GM12878 (cell line): ENCODE measurements at regions not wholly inside any gene's neighbourhood (a gene's known extent, or its start where the extent isn't known, plus 50 kb on each side); places are given as distances from the start of the nearest gene placed in this dataset.

Source experiments
- ATAC-seq: fragments of 200-7000 bp; cut with Tn5 transposase; 3 replicates; pipeline ENCODE4 v1.9.1; 2020; ENCODE audit warnings: mild to moderate bottlenecking, moderate library complexity
- BruUV-seq: library from RNA; stranded (reverse); fragments of 400-500 nt; replicated peaks from 2 replicates; lab custom pipeline; 2021; lab: Mats Ljungman, UMichigan
- CTCF ChIA-PET: fragments of 300-600 bp; sonication (Branson Sonifier 250); formaldehyde crosslinking; extraction: SDS; loops from one replicate; lab custom pipeline; 2021; ENCODE audit warnings: inconsistent platforms; lab: Yijun Ruan, JAX
- POLR2A ChIA-PET: fragments of 350-600 bp; formaldehyde crosslinking; extraction: SDS; loops from one replicate; lab custom pipeline; 2021; ENCODE audit warnings: inconsistent platforms; lab: Charles Lee
- RAD21 ChIA-PET: fragments of 300-600 bp; sonication (Branson Sonifier 250); formaldehyde crosslinking; loops from one replicate; lab custom pipeline; 2023; ENCODE audit warnings: antibody characterized with exemption; ENCODE audit not compliant: unreplicated experiment; lab: Charles Lee
- SMC1A ChIA-PET: fragments of 300-600 bp; sonication (Branson Sonifier 250); formaldehyde crosslinking; loops from one replicate; lab custom pipeline; 2023; ENCODE audit not compliant: unreplicated experiment, uncharacterized antibody; lab: Charles Lee
- DNase-seq: peaks from one replicate; pipeline ENCODE4 v3.0.0-alpha.2; 2011; ENCODE audit warnings: low read depth, low spot score
- FAIRE-seq: peaks from 3 replicates; lab custom pipeline; 2011; peaks lifted over from hg19 to GRCh38; lab: Jason Lieb, UNC
- H2AFZ ChIP-seq: 2 replicates; pipeline ENCODE4 v1.6.0; 2011; ENCODE audit warnings: low read depth, low read length, control low read depth; ENCODE audit not compliant: control insufficient read depth
- H3K27ac ChIP-seq: 2 replicates; pipeline ENCODE4 v1.5.1; 2011; ENCODE audit warnings: control low read depth; ENCODE audit not compliant: control insufficient read depth, insufficient read depth
- H3K27me3 ChIP-seq, 2 experiments: replicated peaks in 1 of 2; 2 replicates each; pipeline versions ENCODE4 v1.6.0 to v1.6.1; 2011; ENCODE audit warnings: low read length in 1 of 2; ENCODE audit not compliant: control insufficient read depth in 2 of 2, insufficient read depth in 2 of 2
- H3K36me3 ChIP-seq, 2 experiments: 2 replicates each; pipeline ENCODE4 v1.5.1; 2011; ENCODE audit warnings: low read length in 1 of 2; ENCODE audit not compliant: control insufficient read depth in 2 of 2, insufficient read depth in 2 of 2
- H3K4me1 ChIP-seq: 2 replicates; pipeline ENCODE4 v1.6.1; 2011; ENCODE audit warnings: mild to moderate bottlenecking, low read length, moderate library complexity, mixed read lengths; ENCODE audit not compliant: control insufficient read depth, insufficient read depth
- H3K4me2 ChIP-seq: 2 replicates; pipeline ENCODE4 v1.6.0; 2011; ENCODE audit warnings: control low read depth; ENCODE audit not compliant: control insufficient read depth, insufficient read depth
- H3K4me3 ChIP-seq: fragments of 200-600 bp; sonication (generic); 2 replicates; pipeline ENCODE4 v1.5.1; 2016
- H3K79me2 ChIP-seq: 2 replicates; pipeline ENCODE4 v1.6.0; 2011; ENCODE audit warnings: low read length; ENCODE audit not compliant: control insufficient read depth, insufficient read depth
- H3K9ac ChIP-seq: 2 replicates; pipeline ENCODE4 v1.8.0; 2011; ENCODE audit warnings: low read length, control low read depth, mixed read lengths; ENCODE audit not compliant: control insufficient read depth, insufficient read depth
- H3K9me3 ChIP-seq: replicated peaks from 3 replicates; pipeline ENCODE4 v1.5.1; 2011; ENCODE audit warnings: mild to moderate bottlenecking, low read length; ENCODE audit not compliant: control insufficient read depth, insufficient read depth
- H4K20me1 ChIP-seq: 2 replicates; pipeline ENCODE4 v1.6.0; 2011; ENCODE audit not compliant: control insufficient read depth, insufficient read depth
- CBX3 ChIP-seq: fragments of 200-600 bp; sonication (generic); IDR thresholded peaks from 2 replicates; pipeline ENCODE4 v1.6.1; 2016; ENCODE audit warnings: low read depth, borderline replicate concordance
- CEBPB ChIP-seq, 2 experiments: fragments of 150-350 bp in 1 of 2; IDR thresholded peaks; 2 replicates each; pipeline ENCODE4 v1.6.1; 2012 to 2014; ENCODE audit warnings: low read depth in 2 of 2, low read length in 2 of 2, borderline replicate concordance in 1 of 2, inconsistent platforms in 1 of 2
- GABPA ChIP-seq: IDR thresholded peaks from 2 replicates; pipeline ENCODE4 v1.6.1; 2014; ENCODE audit warnings: antibody characterized with exemption, low read depth, mild to moderate bottlenecking, inconsistent platforms
- IRF4 ChIP-seq: IDR thresholded peaks from 2 replicates; pipeline ENCODE4 v1.6.1; 2011; ENCODE audit warnings: low read depth, low read length
- MXI1 ChIP-seq: fragments of 150-350 bp; IDR thresholded peaks from 2 replicates; pipeline ENCODE4 v1.6.1; 2011; ENCODE audit warnings: low read depth, mild to moderate bottlenecking, inconsistent platforms, low read length, improper control_type of control experiment
- NR2F1 ChIP-seq: fragments of 450-650 bp; conservative IDR thresholded peaks from 2 replicates; pipeline ENCODE4 v1.6.1; 2017; ENCODE audit warnings: mild to moderate bottlenecking
- POLR2AphosphoS5 ChIP-seq: IDR thresholded peaks from 2 replicates; pipeline ENCODE4 v1.6.1; 2011; ENCODE audit warnings: mild to moderate bottlenecking, low read length, inconsistent platforms
- RCOR1 ChIP-seq: conservative IDR thresholded peaks from 2 replicates; pipeline ENCODE4 v1.6.1; 2012; ENCODE audit warnings: low read depth, low read length, improper control_type of control experiment
- RELB ChIP-seq: fragments of 450-650 bp; IDR thresholded peaks from 2 replicates; pipeline ENCODE4 v1.6.1; 2017; ENCODE audit warnings: low read depth, mild to moderate bottlenecking, moderate library complexity
- ZSCAN29 ChIP-seq: fragments of 450-650 bp; IDR thresholded peaks from 2 replicates; pipeline ENCODE4 v1.6.1; 2017; ENCODE audit warnings: mild to moderate bottlenecking, moderate library complexity
- WGBS: methylation state at CpG from one replicate; pipeline ENCODE4 v1.1.6; 2016; ENCODE audit warnings: low lambda C conversion rate; ENCODE audit not compliant: insufficient replicate concordance, insufficient coverage; ENCODE audit errors: missing lambda C conversion rate; 5-methylcytosine and 5-hydroxymethylcytosine counted together
- in situ Hi-C: fragments of 300-500 bp; cut with MboI; formaldehyde crosslinking; loops from 9 replicates; pipeline ENCODE4 v1.14.3; 2018; ENCODE audit warnings: mixed read lengths
- intact Hi-C: fragments of 100-400 bp; cut with micrococcal nuclease; formaldehyde crosslinking; loops from one replicate; pipeline ENCODE4 v1.14.2; 2022; ENCODE audit not compliant: unreplicated experiment

- no TSS peak for BruUV-seq
Observed at GRCh38 chr4:11293866-11294265, 134.8 kb downstream of the HS3ST1 start.

More at GRCh38 chr4:11293866-11294265, 134.8 kb downstream of the HS3ST1 start:
- FAIRE-seq (no peak), ATAC-seq (no peak), DNase-seq (no peak)
- no peak overlapping the region for H3K27ac ChIP-seq
- H3K4me2 ChIP-seq: no peak overlapping the region
- no peak overlapping the region for H2AFZ ChIP-seq
- H3K9ac ChIP-seq: no peak overlapping the region
- ChIA-PET POLR2A (no interaction called here), CTCF (no interaction called here), RAD21 (no interaction called here), SMC1A (no interaction called here)
- H3K4me1 ChIP-seq: no peaks in the 10 kb centered on the region
- no peaks in the 10 kb centered on the region; the same call in 2 of the 3 replicates for H3K9me3 ChIP-seq
- 0% methylated on average over 1 of the region's 1 CpG for WGBS
- TF ChIP-seq RCOR1 (no peak), MXI1 (no peak), RELB (no peak), POLR2AphosphoS5 (no peak), GABPA (no peak), CBX3 (no peak), ZSCAN29 (no peak), NR2F1 (no peak), IRF4 (no peak), CEBPB (IDR thresholded peaks at IDR 0.05; ENCODE audit: borderline replicate concordance in 1 of 2, low read depth in 2 of 2, low read length in 2 of 2) (no peak)
- intact Hi-C loops: no loop called here
- in situ Hi-C loops: no loop called here
- no peaks in the 10 kb centered on the region for H4K20me1 ChIP-seq
- no peaks in the 10 kb centered on the region for H3K36me3 ChIP-seq
- no peak overlapping the region for H3K4me3 ChIP-seq
- no peaks in the 10 kb centered on the region for H3K27me3 ChIP-seq
- no peaks in the 10 kb centered on the region for H3K79me2 ChIP-seq
